Stimulated activated naive CD8-positive, alpha-beta T cell treated with anti-CD3 and anti-CD28 coated beads, Interleukin-15, amount 100 ng/mL, for 72 hours (primary cell): ENCODE measurements at regions not wholly inside any gene's neighbourhood (a gene's known extent, or its start where the extent isn't known, plus 50 kb on each side); places are given as distances from the start of the nearest gene placed in this dataset.
"Not testable (repeated sequence)": the region's sequence is repeated elsewhere in the genome, so short reads cannot be mapped to it uniquely, and the experiment has no call there.

Experiments
- ATAC-seq: fragments of 150-1000 bp; cut with Tn5 transposase; 2 replicates; pipeline ENCODE4 v1.10.0; 2021; ENCODE audit warnings: mild to moderate bottlenecking, moderate library complexity
- DNase-seq, 2 donors: peaks; one replicate each; pipeline ENCODE4 v3.0.0; 2021 to 2022
- H3K27ac Mint-ChIP-seq, 2 donors: one replicate each; pipeline ENCODE4 v1.8.0; 2022; ENCODE audit warnings: mild to moderate bottlenecking in 2 of 2, mixed read lengths in 2 of 2, moderate library complexity in 2 of 2
- H3K27me3 Mint-ChIP-seq: one replicate; pipeline ENCODE4 v1.8.0; 2022; ENCODE audit warnings: mixed read lengths
- H3K4me1 Mint-ChIP-seq: one replicate; pipeline ENCODE4 v1.8.0; 2022; ENCODE audit warnings: mild to moderate bottlenecking, mixed read lengths
- H3K4me3 Mint-ChIP-seq, 2 donors: one replicate each; pipeline ENCODE4 v1.8.0; 2022; ENCODE audit warnings: mild to moderate bottlenecking in 2 of 2, mixed read lengths in 2 of 2, moderate library complexity in 1 of 2
- H3K9me3 Mint-ChIP-seq, 2 donors: one replicate each; pipeline ENCODE4 v1.8.0; 2022; ENCODE audit warnings: mixed read lengths in 2 of 2

DNA sequence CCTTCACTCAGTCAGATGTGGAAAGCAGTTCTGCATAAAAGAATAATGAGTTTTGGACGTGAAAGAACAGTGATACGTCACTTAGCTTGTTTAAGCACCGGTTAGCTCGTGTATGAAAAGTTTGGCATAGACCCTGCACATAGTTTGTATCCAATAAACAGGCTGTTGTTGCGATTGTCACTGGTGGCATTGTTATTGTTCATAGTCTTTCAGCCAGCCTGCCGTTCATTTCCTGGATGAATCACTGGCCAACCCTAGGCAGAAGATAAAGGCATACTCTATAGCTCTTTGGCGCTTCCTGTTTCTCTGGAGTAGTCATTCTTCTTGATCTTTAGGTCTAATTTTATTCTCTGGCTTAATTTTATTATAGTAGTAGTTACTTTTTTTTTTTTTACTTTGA, 57.8 kb upstream of the ANKRD30A start:
- Mint-ChIP-seq H3K27me3 (no peaks in the 10 kb centered on the region), H3K27ac (no peak overlapping the region), H3K9me3 (peaks cover 11 to 24% of the 10 kb centered on the region in 2 donors), H3K4me3 (no peak overlapping the region), H3K4me1 (no peaks in the 10 kb centered on the region)
- DNase-seq, result no peak
- ATAC-seq, result no peak

DNA sequence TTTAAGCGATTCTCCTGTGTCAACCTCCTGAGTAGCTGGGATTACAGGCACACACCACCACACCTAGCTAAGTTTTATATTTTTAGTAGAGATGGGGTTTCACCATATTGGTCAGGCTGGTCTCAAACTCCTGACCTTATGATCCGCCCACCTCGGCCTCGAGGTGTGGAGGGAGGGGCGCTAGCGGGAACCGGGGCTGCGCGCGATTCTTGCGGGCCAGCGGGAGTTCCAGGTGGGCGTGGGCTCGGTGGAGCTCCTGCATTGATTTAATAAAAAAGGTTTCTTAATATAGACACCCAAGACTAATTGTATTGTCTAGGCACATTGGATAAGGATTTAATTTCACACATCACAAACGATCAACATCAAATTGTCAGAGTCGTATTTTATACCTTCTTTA, 63.1 kb upstream of the ANKRD30A start:
- H3K27ac Mint-ChIP-seq, ATAC-seq, H3K27me3 Mint-ChIP-seq, H3K4me3 Mint-ChIP-seq, H3K4me1 Mint-ChIP-seq, DNase-seq: not testable (repeated sequence)
- peaks cover 10 to 13% of the 10 kb centered on the region in 2 donors for H3K9me3 Mint-ChIP-seq

DNA sequence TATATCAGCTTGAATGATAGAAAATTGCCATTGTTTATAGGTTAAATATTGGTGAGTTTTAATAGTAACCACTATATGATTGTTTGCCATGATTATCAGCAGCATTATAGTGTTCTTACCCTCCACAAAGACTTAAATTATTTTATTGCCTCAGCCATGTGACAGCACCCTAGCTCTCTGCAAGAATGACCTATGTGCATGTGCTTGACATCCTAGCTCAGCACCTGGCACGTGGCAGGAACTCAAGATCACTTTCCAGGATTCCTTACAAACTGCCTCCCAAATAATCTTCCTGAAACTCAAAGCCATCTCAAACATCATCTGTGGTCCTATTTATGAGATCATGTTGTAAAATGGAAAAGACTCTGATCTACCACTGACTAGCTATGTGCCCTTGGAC, 68.1 kb upstream of the ANKRD30A start:
- DNase-seq (no peak), ATAC-seq (no peak)
- Mint-ChIP-seq H3K4me3 (no peak overlapping the region), H3K27me3 (no peaks in the 10 kb centered on the region), H3K27ac (no peak overlapping the region), H3K4me1 (no peaks in the 10 kb centered on the region), H3K9me3 (peaks cover 22 to 29% of the 10 kb centered on the region in 2 donors)

DNA sequence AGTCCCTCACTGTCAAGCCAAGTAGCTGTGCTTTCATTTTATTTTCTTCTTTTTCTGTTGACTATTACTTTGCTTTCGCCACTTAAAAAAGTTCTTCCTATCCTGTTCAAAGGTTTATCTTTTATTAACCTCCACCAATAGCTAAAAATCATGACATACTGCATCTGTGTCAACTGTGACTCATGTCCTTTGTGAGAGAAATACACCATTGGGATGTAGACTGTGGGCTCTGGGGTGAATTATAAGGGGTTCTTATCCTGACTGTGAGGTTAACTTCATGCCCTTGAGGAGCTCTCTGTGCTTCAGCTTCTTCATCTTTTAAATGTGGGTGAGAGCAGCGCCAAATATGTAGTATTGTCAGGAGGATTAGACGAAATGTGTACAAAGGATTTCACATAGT, 71.9 kb upstream of the ANKRD30A start:
- no peak for ATAC-seq
- no peak for DNase-seq
- H3K27ac Mint-ChIP-seq, result no peak overlapping the region
- no peaks in the 10 kb centered on the region for H3K27me3 Mint-ChIP-seq
- H3K9me3 Mint-ChIP-seq, result peaks cover 31 to 43% of the 10 kb centered on the region in 2 donors
- H3K4me3 Mint-ChIP-seq, result no peak overlapping the region
- H3K4me1 Mint-ChIP-seq, result no peaks in the 10 kb centered on the region

DNA sequence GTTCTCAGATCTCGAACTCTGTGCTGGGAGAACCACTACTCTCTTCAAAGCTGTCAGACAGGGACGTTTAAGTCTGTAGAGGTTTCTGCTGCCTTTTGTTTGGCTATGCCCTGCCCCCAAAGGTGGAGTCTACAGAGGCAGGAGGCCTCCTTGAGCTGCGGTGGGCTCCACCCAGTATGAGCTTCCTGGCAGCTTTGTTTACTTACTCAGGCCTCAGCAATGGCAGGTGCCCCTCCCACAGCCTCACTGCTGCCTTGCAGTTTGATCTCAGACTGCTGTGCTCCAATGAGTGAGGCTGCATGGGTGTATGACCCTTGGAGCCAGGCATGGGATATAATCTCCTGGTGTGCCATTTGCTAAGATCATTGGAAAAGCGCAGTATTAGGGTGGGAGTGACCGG, 75.4 kb upstream of the ANKRD30A start:
- H3K4me1 Mint-ChIP-seq, H3K4me3 Mint-ChIP-seq, H3K27ac Mint-ChIP-seq, DNase-seq, H3K27me3 Mint-ChIP-seq, ATAC-seq: not testable (repeated sequence)
- H3K9me3 Mint-ChIP-seq, result peaks cover 30 to 53% of the 10 kb centered on the region in 2 donors

DNA sequence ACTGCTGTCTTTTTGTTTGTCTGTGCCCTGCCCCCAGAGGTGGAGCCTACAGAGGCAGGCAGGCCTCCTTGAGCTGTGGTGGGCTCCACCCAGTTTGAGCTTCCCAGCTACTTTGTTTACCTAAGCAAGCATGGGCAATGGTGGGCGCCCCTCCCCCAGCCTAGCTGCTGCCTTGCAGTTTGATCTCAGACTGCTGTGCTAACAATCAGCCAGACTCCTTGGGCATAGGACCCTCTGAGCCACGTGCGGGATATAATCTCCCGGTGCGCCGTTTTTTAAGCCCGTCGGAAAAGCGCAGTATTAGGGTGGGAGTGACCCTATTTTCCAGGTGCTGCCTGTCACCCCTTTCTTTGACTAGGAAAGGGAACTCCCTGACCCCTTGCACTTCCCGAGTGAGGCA, 81.1 kb upstream of the ANKRD30A start:
- H3K27ac Mint-ChIP-seq, H3K27me3 Mint-ChIP-seq, DNase-seq, H3K4me3 Mint-ChIP-seq, ATAC-seq, H3K4me1 Mint-ChIP-seq: not testable (repeated sequence)
- H3K9me3 Mint-ChIP-seq, result peaks cover 0 to 37% of the 10 kb centered on the region in 2 donors

DNA sequence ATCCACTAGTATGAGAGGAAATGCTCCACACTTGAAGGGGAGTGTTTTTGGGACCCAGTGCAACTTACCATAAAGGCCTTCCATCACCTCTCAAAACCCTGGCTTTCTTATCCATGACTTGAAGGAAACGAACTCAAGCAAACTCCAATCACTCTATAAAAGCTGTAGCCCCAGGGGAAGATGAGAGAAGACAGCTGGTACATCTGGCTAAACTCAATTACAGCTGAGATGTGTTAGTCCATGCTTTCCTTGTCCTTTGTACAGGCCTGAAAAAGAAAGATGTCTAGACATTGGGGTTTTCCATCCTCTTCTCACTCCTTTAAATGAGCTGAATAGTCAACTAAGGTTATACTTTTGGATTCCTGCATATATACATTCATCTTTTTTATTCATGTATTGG, 89.5 kb upstream of the ANKRD30A start:
- Mint-ChIP-seq H3K27ac (no peak overlapping the region), H3K4me3 (no peak overlapping the region), H3K27me3 (no peaks in the 10 kb centered on the region), H3K4me1 (no peaks in the 10 kb centered on the region), H3K9me3 (peaks cover 0 to 10% of the 10 kb centered on the region in 2 donors)
- ATAC-seq, result no peak
- no peak for DNase-seq

DNA sequence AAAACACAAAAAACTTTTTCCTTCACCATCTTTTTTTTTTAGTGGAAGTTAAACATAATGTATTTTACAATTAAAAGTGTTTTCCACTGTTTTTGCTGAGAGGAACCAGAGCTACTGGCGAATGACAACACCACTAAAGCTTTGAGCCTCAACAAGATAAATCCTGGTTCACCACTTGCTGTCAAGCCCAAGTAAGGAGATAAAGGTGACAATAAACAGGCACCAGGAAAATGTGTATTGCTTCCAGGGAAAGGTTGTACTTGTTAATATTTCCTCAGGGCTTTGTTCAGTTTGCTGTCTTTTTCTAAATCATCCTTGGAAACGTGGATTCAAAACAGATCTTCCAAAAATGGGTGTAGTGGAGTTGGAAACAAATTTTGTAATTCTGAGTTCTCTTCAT, 109.9 kb upstream of the ANKRD30A start:
- no peak overlapping the region for H3K4me3 Mint-ChIP-seq
- no peaks in the 10 kb centered on the region for H3K27me3 Mint-ChIP-seq
- no peak overlapping the region for H3K27ac Mint-ChIP-seq
- no peaks in the 10 kb centered on the region for H3K4me1 Mint-ChIP-seq
- DNase-seq, result no peak
- no peak for ATAC-seq
- peaks cover 13 to 15% of the 10 kb centered on the region in 2 donors for H3K9me3 Mint-ChIP-seq

DNA sequence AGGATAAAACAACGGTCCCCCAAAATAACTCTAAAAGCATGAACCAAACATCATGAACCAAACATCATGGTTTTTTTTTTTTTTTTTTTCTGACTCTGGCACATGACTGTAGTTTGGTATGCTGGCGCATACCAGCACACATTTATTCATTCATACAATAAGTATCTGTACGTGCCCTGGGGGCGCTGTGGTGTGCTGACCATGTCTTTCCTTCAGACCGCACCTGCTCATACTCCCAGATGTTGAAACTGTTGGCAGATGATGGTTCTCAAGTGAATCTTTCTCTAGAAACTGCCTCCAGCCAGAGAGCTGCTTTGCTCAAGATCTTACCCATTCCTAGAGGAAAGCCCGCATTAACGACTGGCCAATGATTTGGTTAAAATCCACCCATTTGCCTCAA, 114.7 kb upstream of the ANKRD30A start:
- Mint-ChIP-seq H3K4me3 (no peak overlapping the region), H3K9me3 (peaks cover 21 to 24% of the 10 kb centered on the region in 2 donors)

DNA sequence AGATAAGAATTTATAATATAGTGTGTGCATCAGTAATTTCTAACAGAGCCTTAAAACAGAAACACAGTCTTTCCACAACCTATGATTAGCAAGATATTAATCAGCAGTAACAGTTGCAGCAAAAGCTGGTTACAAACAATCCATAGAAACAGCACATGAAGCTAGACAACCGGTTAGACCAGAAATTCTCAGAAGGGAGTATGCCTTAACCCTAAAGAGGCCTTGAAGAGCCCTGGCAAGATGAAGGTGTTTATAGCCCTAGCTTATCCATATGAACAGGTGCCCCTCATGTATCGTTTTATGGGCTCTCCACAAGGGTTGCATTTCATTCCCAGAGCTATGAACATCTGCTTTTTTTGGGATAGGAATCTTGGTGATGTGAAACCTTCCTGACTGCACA, 117.1 kb upstream of the ANKRD30A start:
- H3K4me3 Mint-ChIP-seq, H3K4me1 Mint-ChIP-seq, H3K27me3 Mint-ChIP-seq, ATAC-seq, H3K27ac Mint-ChIP-seq, DNase-seq: not testable (repeated sequence)
- peaks cover 21% of the 10 kb centered on the region in 2 donors for H3K9me3 Mint-ChIP-seq

More for the DNA sequence above, 114.7 kb upstream of the ANKRD30A start:
- DNase-seq (no peak), ATAC-seq (no peak)
- no peaks in the 10 kb centered on the region for H3K4me1 Mint-ChIP-seq
- no peaks in the 10 kb centered on the region for H3K27me3 Mint-ChIP-seq
- H3K27ac Mint-ChIP-seq, result no peak overlapping the region

DNA sequence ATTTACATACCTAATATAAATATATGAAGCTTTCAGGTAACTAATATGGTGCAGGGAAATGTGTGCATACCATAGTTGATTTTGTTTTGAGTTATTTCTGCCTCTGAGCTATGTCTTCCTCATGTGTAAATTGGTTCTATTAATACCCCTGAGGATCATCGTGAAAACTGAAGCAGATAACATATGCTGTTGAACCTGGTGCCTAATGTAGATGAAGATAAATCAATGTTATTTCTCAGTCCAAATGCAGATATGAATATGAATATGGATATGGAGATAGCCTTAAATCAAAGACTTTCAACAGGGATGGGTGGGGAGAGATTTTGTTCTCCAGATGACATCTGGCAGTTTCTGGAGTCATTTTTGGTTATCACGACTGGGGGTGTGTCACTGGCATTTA, 122.3 kb upstream of the ANKRD30A start:
- Mint-ChIP-seq H3K4me3 (no peak overlapping the region), H3K27ac (no peak overlapping the region), H3K4me1 (no peaks in the 10 kb centered on the region), H3K27me3 (no peaks in the 10 kb centered on the region), H3K9me3 (peaks cover 0 to 8% of the 10 kb centered on the region in 2 donors)
- ATAC-seq, result no peak
- no peak for DNase-seq

DNA sequence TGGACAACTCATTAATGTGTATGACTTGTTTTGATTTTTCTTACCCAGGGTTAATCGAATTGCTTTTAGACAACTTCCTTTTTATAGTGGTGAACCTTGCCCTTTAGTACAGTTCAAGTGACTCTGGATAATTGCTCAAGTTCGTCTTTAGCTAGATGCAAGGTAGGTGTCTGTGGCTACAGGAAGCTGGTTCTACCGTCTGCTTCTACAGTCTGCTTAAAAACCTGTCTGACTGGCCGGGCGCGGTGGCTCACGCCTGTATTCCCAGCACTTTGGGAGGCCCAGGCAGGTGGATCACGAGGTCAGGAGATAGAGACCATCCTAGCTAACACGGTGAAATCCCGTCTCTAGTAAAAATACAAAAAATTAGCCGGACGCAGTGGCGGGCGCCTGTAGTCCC, 129.6 kb upstream of the ANKRD30A start:
- ATAC-seq, H3K27me3 Mint-ChIP-seq: not testable (repeated sequence)

DNA sequence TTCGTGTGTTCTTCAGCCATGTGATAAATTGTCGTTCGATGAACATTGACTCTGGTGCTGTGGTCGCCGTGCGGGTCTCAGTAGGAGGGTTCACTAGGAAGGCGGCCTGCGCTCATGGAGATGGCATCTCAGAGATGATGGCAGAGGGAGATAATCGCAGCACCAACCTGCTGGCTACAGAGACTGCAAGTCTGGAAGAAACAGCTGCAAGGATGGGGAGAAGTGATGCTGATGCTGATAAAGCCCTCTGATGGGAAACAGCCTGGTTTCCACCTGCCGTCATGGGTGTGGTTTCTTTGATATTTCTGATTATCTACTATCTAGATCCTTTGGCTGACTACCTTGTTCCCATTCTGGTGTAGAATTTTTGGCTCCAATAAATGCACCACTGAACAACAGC, 130.5 kb upstream of the ANKRD30A start:
- no peak overlapping the region for H3K27ac Mint-ChIP-seq
- DNase-seq, result no peak
- peaks cover 5 to 7% of the 10 kb centered on the region in 2 donors for H3K9me3 Mint-ChIP-seq
- no peaks in the 10 kb centered on the region for H3K27me3 Mint-ChIP-seq
- no peak overlapping the region for H3K4me3 Mint-ChIP-seq
- ATAC-seq, result no peak
- no peaks in the 10 kb centered on the region for H3K4me1 Mint-ChIP-seq

More for the DNA sequence above, 129.6 kb upstream of the ANKRD30A start:
- H3K9me3 Mint-ChIP-seq, H3K4me3 Mint-ChIP-seq, H3K4me1 Mint-ChIP-seq, DNase-seq, H3K27ac Mint-ChIP-seq: not testable (repeated sequence)

DNA sequence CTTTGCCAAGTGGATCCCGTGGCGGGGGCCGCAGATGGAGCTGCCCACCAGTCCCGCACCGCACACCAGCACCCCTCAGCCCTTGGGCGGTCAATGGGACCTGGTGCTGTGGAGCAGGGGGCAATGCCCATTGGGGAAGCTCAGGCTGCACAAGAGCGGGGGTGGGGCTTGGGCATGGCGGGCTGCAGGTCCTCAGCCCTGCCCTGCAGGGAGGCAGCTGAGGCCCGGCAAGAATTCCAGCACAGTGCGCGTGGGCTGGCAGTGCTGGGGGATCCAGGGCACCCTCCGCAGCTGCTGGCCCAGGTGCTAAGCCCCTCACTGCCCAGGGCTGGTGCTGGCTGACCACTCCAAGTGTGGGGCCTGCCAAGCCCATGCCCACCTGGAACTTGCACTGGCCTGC, 136.2 kb upstream of the ANKRD30A start:
- DNase-seq, result no peak
- Mint-ChIP-seq H3K4me3 (no peak overlapping the region), H3K9me3 (peaks cover 0 to 16% of the 10 kb centered on the region in 2 donors), H3K27me3 (no peaks in the 10 kb centered on the region), H3K4me1 (no peaks in the 10 kb centered on the region), H3K27ac (no peak overlapping the region)
- ATAC-seq, result no peak

DNA sequence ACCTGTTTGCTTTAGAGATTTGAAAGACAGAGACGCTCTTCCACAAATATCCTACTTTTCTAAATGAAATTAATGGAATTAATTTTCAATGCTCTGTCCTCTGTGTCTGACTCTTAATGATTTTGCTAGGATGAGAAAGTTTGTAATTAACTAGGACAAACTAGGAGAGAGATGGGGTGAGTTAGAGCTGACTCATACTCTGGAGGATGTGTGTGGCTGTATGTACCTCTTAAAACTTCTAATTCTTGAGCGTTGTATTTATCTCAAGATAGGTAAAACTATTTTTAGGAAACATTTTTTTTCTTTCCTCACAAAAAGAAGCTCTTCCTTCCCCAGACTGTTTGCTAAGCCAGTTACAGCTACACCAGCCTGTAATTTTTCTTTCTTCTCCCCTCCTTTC, 178.8 kb upstream of the ANKRD30A start:
- Mint-ChIP-seq H3K27ac (no peak overlapping the region), H3K4me1 (no peaks in the 10 kb centered on the region), H3K4me3 (no peak overlapping the region), H3K9me3 (peaks cover 13 to 20% of the 10 kb centered on the region in 2 donors), H3K27me3 (no peaks in the 10 kb centered on the region)
- DNase-seq, result no peak
- ATAC-seq, result no peak

DNA sequence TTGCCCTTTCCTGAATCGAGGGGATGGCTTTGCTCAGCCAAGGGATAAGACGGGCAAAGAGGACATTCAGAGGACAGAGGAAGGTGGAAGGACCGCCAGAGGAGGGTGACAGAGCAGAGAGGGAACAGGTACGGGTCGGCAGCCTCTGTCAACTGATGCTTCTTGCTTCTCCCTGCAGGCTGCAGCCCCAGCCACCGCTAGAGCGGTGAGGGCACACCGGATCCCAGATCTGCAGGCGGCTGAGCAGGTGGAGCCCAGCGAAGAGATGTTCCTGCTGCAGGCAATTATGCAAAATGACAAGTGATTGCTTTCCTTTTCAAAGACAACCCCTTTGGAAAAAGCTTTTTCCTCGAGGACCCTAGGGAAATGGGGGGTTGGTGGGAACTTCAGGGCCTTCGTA, 181.9 kb upstream of the ANKRD30A start:
- H3K4me3 Mint-ChIP-seq, result no peak overlapping the region
- ATAC-seq (no peak), DNase-seq (no peak)
- peaks cover 13 to 20% of the 10 kb centered on the region in 2 donors for H3K9me3 Mint-ChIP-seq
- H3K4me1 Mint-ChIP-seq, result no peaks in the 10 kb centered on the region
- no peaks in the 10 kb centered on the region for H3K27me3 Mint-ChIP-seq
- no peak overlapping the region for H3K27ac Mint-ChIP-seq

DNA sequence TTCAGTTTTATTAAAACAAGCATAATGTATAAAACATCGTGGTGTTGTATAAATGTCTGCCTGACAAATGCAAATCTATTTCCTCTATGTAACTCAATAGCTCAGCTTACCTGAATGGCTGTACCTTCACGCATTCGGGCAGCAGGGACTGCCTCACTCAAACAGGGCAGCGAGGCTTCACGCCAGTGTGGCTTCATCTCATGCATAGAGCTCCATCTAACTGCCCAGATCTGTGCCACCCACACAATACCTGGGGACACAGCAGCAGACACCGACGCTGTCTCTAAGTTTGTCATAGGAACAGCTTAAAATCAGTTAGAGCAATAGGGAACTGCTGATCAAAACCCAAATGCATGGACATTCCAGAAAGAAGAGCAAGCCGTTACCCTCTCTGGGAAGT, 182.8 kb upstream of the ANKRD30A start:
- ATAC-seq (no peak), DNase-seq (no peak)
- no peaks in the 10 kb centered on the region for H3K27me3 Mint-ChIP-seq
- no peaks in the 10 kb centered on the region for H3K4me1 Mint-ChIP-seq
- H3K9me3 Mint-ChIP-seq, result peaks cover 13 to 20% of the 10 kb centered on the region in 2 donors
- H3K4me3 Mint-ChIP-seq, result no peak overlapping the region
- no peak overlapping the region for H3K27ac Mint-ChIP-seq
